ENCODE measurements at regions not wholly inside any gene's neighbourhood (a gene's known extent, or its start where the extent isn't known, plus 50 kb on each side); places are given as distances from the start of the nearest gene placed in this dataset.

DNA sequence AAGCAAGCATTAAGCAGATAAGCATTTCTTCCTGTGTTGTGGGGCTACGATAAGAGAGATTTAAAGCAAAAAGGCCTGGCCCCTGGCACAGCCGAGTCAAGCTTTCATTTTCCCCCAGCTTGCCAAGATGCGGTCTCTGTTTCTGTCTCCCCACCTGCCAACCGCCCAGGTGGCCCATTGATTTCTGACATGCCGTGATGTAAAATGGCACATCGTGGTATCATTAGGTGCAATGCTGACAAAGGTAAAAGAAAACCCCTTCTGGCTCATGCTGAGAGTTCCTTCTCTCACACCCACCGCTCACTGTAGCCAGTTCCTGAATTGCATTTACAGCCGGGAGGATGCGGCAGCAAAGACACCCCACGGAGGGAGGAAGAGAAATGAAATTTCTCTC is 62.8 kb downstream of the BOD1L2 start:
- TF ChIP-seq EZH2 (IDR thresholded peaks at IDR 0.05; ENCODE audit: borderline replicate concordance, insufficient read depth, low read depth, low read length, poor library complexity, severe bottlenecking): no peak
- TF ChIP-seq, protein P1, sequence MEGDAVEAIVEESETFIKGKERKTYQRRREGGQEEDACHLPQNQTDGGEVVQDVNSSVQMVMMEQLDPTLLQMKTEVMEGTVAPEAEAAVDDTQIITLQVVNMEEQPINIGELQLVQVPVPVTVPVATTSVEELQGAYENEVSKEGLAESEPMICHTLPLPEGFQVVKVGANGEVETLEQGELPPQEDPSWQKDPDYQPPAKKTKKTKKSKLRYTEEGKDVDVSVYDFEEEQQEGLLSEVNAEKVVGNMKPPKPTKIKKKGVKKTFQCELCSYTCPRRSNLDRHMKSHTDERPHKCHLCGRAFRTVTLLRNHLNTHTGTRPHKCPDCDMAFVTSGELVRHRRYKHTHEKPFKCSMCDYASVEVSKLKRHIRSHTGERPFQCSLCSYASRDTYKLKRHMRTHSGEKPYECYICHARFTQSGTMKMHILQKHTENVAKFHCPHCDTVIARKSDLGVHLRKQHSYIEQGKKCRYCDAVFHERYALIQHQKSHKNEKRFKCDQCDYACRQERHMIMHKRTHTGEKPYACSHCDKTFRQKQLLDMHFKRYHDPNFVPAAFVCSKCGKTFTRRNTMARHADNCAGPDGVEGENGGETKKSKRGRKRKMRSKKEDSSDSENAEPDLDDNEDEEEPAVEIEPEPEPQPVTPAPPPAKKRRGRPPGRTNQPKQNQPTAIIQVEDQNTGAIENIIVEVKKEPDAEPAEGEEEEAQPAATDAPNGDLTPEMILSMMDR (IDR thresholded peaks at IDR 0.05): no peak
